Epithelial cell of prostate (primary cell): ENCODE measurements at regions not wholly inside any gene's neighbourhood (a gene's known extent, or its start where the extent isn't known, plus 50 kb on each side); places are given as distances from the start of the nearest gene placed in this dataset.

Experiments
- DNase-seq: peaks from one replicate; pipeline ENCODE4 v3.0.0-alpha.2; 2011; ENCODE audit warnings: low read depth, low spot score
- H3K27ac ChIP-seq: fragments of 450-650 bp; 2 replicates; pipeline ENCODE4 v1.5.1; 2017; ENCODE audit warnings: mild to moderate bottlenecking

GRCh38 chr1:229880271-229881170 is 186.5 kb upstream of the GALNT2 start:
- H3K27ac ChIP-seq = no peak overlapping the region
- DNase-seq = no peak

GRCh38 chr1:229882621-229883020 is 184.4 kb upstream of the GALNT2 start:
- DNase-seq = no peak
- no peak overlapping the region for H3K27ac ChIP-seq

GRCh38 chr1:229883504-229884200 is 183.4 kb upstream of the GALNT2 start:
- H3K27ac ChIP-seq = no peak overlapping the region
- DNase-seq = no peak

- no peak overlapping the region for H3K27ac ChIP-seq
- no peak for DNase-seq
Observed at GRCh38 chr1:229884765-229885164, 182.3 kb upstream of the GALNT2 start.

- H3K27ac ChIP-seq = no peak overlapping the region
- no peak for DNase-seq
Observed at GRCh38 chr1:229885568-229886495, 181.2 kb upstream of the GALNT2 start.

- no peak overlapping the region for H3K27ac ChIP-seq
- no peak for DNase-seq
Observed at GRCh38 chr1:229886636-229887035, 180.4 kb upstream of the GALNT2 start.

- DNase-seq = peak; percentile 93
- H3K27ac ChIP-seq = no peak overlapping the region
Observed at GRCh38 chr1:229887043-229887822, 179.8 kb upstream of the GALNT2 start.

- no peak overlapping the region for H3K27ac ChIP-seq
- no peak for DNase-seq
Observed at GRCh38 chr1:229888157-229888556, 178.9 kb upstream of the GALNT2 start.

GRCh38 chr1:229888561-229889001 is 178.5 kb upstream of the GALNT2 start:
- DNase-seq = no peak

GRCh38 chr1:229889031-229889517 is 178.0 kb upstream of the GALNT2 start:
- DNase-seq = no peak
- no peak overlapping the region for H3K27ac ChIP-seq

More at GRCh38 chr1:229888561-229889001, 178.5 kb upstream of the GALNT2 start:
- H3K27ac ChIP-seq = no peak overlapping the region

- DNase-seq = no peak
Observed at GRCh38 chr1:229891227-229891626, 175.8 kb upstream of the GALNT2 start.

GRCh38 chr1:229892515-229893117 is 174.4 kb upstream of the GALNT2 start:
- no peak overlapping the region for H3K27ac ChIP-seq

More at GRCh38 chr1:229891227-229891626, 175.8 kb upstream of the GALNT2 start:
- no peak overlapping the region for H3K27ac ChIP-seq

GRCh38 chr1:229893762-229894444 is 173.1 kb upstream of the GALNT2 start:
- DNase-seq = no peak
- no peak overlapping the region for H3K27ac ChIP-seq

More at GRCh38 chr1:229892515-229893117, 174.4 kb upstream of the GALNT2 start:
- no peak for DNase-seq

GRCh38 chr1:229894532-229894931 is 172.5 kb upstream of the GALNT2 start:
- no peak for DNase-seq
- H3K27ac ChIP-seq = no peak overlapping the region

GRCh38 chr1:229895605-229896004 is 171.4 kb upstream of the GALNT2 start:
- H3K27ac ChIP-seq = no peak overlapping the region
- no peak for DNase-seq

- no peak overlapping the region for H3K27ac ChIP-seq
- peak; percentile 26 for DNase-seq
Observed at GRCh38 chr1:229896306-229896705, 170.7 kb upstream of the GALNT2 start.

GRCh38 chr1:229896861-229897260 is 170.2 kb upstream of the GALNT2 start:
- no peak for DNase-seq
- H3K27ac ChIP-seq = no peak overlapping the region

GRCh38 chr1:229897501-229897900 is 169.5 kb upstream of the GALNT2 start:
- H3K27ac ChIP-seq = no peak overlapping the region
- DNase-seq = no peak
